ENCODE measurements at regions not wholly inside any gene's neighbourhood (a gene's known extent, or its start where the extent isn't known, plus 50 kb on each side); places are given as distances from the start of the nearest gene placed in this dataset.

DNA sequence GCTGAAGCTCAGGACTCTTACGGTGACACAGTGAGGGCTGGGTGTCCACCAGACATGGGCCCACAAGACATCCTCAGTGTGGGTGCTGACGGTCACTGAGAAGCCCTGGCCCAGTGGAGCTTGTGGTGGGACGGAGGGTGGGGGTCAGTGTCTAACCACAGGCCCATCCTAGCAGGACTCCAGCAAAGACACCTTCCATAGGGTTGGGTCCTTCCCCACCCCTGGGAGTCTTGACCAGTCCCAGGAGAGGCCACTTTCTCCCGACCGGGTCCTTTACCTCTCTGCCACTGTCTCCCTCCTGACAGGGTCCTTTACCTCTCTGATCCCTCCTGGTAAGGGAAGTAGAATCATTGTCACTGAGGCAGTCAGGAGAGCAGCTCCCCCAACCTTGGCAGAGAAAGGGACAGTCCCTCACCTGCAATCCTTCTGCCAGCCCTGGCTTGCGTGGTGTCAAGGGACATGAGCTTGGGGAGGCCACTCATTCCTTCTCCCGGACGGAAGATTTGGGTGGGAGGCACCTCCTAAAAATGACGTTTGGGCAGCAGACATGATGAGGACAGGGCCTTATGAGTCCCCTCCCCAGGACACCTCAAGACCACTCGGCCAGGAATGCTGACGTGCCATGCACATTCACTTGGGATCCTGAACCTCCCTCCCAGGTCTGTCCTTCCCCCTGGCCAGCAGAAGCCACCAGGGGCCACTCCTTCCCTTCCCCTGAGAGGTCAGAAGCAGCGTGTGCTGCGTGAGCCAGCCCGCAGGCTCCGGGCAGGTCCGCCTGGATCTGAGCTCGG is 91.5 kb upstream of the FGF3 start:
- no peak overlapping the region for H3K27ac ChIP-seq
- TF ChIP-seq Cebpa-rat (IDR thresholded peaks at IDR 0.05) = no peak
- no peaks in the 10 kb centered on the region for H3K9me3 ChIP-seq
- H3K4me3 ChIP-seq = no peak overlapping the region
- H3K4me1 ChIP-seq = peaks cover 77% of the 10 kb centered on the region
- H3K27me3 ChIP-seq = 0 out of 2 replicates have a peak, but pooled peaks cover 16% of the 10 kb centered on the region
- H4K20me1 ChIP-seq = peaks cover 15% of the 10 kb centered on the region; the same call in 1 of the 2 replicates
- H3K9ac ChIP-seq = no peak overlapping the region
- peak overlapping the region; percentile 81 for H3K4me2 ChIP-seq
- H3K36me3 ChIP-seq = no peaks in the 10 kb centered on the region

DNA sequence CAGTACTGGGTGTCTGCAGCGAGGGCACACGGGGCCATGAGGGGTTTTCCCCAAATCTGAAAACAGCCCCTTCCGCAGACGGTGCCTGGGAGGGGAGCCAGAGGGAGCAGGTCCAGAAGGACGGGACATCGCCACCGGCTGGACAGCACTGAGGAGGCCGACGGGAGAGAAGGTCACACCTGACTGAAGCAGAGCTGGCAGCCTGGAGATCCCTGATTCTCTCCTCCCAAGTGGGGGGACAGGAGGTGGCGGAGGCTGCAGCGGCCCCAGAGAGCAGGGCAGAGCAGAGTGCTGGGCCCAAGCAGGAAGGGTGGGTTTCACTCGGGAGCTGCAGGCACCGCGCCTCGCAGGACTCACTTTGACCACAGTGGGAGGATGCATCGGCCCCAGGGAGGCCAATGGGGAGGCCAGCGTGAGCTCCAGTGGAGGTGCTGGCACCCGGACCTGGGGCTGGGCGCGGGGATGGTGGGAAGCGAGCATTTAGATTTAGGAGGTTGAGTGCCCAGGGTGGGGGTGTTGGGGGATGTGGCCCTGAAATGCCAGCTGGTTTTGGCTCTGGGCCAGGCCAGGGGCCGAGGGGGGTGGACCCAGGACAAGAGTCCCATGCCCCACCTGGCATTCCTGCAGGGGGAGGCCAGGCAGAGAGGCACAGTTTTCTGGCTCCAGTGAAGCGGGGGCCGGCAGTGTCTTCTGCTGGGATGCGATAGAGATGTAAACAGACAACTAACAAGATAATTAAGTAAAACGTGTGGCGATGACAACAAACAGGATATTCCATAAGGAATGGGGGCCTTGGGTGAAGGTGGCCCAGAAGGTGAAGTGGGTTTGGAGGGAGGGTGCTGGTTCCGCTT is 92.3 kb upstream of the FGF3 start:
- TF ChIP-seq Cebpa-rat (IDR thresholded peaks at IDR 0.05) = no peak
- Histone ChIP-seq H3K4me1 (peaks cover 77% of the 10 kb centered on the region), H3K4me3 (no peak overlapping the region), H4K20me1 (peaks cover 6% of the 10 kb centered on the region; the same call in 1 of the 2 replicates), H3K9ac (no peak overlapping the region), H3K36me3 (no peaks in the 10 kb centered on the region), H3K27me3 (peaks cover 24% of the 10 kb centered on the region), H3K4me2 (0 out of 2 replicates have a peak overlapping the region, but pooled peaks have one; percentile 81), H3K9me3 (no peaks in the 10 kb centered on the region), H3K27ac (no peak overlapping the region)

DNA sequence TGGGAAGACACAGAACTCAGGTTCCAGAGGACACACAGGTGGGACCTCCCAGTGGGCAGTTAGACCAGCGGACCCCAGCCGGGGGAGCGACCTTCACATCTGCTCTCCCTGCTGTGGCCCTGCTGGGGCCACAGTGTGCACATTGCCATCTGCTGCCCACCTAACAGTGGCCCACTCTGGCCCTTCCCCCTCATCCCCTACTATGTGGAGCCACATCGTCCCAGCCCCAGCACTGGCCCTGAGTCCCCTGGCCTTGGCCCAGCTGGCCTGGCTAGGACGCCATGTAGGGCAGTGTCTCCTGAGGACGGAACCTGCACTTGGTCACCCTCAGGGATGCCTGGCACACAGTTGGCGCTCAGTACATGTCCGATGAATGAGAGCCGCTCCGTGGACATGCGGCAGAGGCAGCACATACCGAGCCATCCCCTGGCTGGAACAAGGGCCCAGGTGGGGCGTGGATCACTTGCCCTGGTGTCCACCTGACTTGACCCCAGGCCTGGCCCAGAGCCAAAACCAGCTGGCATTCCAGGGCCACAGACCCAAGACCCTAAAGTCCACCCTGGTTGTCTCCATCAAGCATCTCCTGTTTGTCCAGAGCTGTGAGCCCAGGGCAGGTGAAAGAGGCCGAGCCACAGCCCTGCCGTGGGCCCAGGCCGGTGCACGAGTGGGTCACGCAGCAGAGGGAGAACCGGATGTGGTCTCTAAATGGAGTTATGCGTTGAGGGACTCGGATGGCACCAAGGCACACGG is 93.1 kb upstream of the FGF3 start:
- Histone ChIP-seq H3K36me3 (no peaks in the 10 kb centered on the region), H3K4me2 (peak overlapping the region; percentile 19; the same call in 1 of the 2 replicates), H3K27me3 (peaks cover 32% of the 10 kb centered on the region), H4K20me1 (no peaks in the 10 kb centered on the region), H3K27ac (no peak overlapping the region), H3K4me3 (no peak overlapping the region), H3K4me1 (peaks cover 69% of the 10 kb centered on the region), H3K9ac (no peak overlapping the region), H3K9me3 (0 out of 2 replicates have a peak, but pooled peaks cover 3% of the 10 kb centered on the region)
- no peak for TF ChIP-seq Cebpa-rat (IDR thresholded peaks at IDR 0.05)

GRCh38 chr11:69912911-69913451 is 93.8 kb upstream of the FGF3 start:
- H3K4me2 ChIP-seq = peak overlapping the region; percentile 19; the same call in 1 of the 2 replicates

DNA sequence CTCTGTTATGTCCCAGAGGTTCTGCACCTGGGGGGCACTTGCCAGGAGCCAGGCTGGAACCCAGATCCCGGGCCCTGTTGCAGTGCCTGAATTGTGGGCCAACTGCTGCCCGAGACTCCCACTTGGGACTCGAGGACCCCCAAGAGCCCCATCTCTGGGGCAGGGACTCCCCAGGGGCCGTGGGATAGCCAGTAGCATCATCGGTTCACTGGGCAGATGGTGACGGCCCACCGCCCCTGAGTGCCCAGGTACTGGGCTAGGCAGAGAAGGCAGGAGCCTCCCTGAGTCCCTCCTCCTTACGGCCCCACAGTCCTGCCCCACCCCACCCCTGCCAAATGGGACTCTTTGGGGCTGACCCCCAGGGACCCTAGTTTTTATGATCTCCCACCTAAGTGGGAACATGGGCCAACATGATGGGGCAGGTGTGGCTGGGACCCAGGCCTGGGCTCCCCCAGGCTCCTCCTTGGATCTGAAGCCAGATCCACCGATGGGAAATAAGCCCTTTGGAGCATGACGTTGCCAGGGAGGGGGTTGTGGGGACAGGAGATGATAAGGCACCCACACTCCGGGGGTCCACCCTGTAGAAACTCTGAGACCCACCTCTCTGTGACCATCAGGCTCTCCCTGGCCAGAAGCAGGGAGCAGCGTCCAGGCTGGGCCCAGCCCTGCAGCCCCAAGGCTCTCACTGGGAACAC is 94.5 kb upstream of the FGF3 start:
- Histone ChIP-seq H3K4me3 (no peak overlapping the region), H3K4me1 (peaks cover 61% of the 10 kb centered on the region), H3K9ac (no peak overlapping the region), H3K9me3 (0 out of 2 replicates have a peak, but pooled peaks cover 3% of the 10 kb centered on the region), H3K27me3 (peaks cover 46% of the 10 kb centered on the region), H3K27ac (no peak overlapping the region), H3K4me2 (0 out of 2 replicates have a peak overlapping the region, but pooled peaks have one; percentile 17), H4K20me1 (no peaks in the 10 kb centered on the region), H3K36me3 (no peaks in the 10 kb centered on the region)
- TF ChIP-seq Cebpa-rat (IDR thresholded peaks at IDR 0.05) = no peak

More at GRCh38 chr11:69912911-69913451, 93.8 kb upstream of the FGF3 start:
- Histone ChIP-seq H4K20me1 (no peaks in the 10 kb centered on the region), H3K27me3 (peaks cover 39% of the 10 kb centered on the region), H3K36me3 (no peaks in the 10 kb centered on the region), H3K27ac (no peak overlapping the region), H3K4me3 (no peak overlapping the region), H3K4me1 (peaks cover 62% of the 10 kb centered on the region), H3K9me3 (0 out of 2 replicates have a peak, but pooled peaks cover 3% of the 10 kb centered on the region), H3K9ac (no peak overlapping the region)
- TF ChIP-seq Cebpa-rat (IDR thresholded peaks at IDR 0.05) = no peak

GRCh38 chr11:69914286-69915150 is 95.3 kb upstream of the FGF3 start:
- H3K4me2 ChIP-seq = peak overlapping the region; percentile 9; the same call in 1 of the 2 replicates
- no peak overlapping the region for H3K27ac ChIP-seq

GRCh38 chr11:69915151-69915500 is 95.9 kb upstream of the FGF3 start:
- Histone ChIP-seq H4K20me1 (no peaks in the 10 kb centered on the region), H3K4me2 (peak overlapping the region; percentile 62), H3K9me3 (0 out of 2 replicates have a peak, but pooled peaks cover 3% of the 10 kb centered on the region), H3K9ac (no peak overlapping the region), H3K4me1 (peaks cover 53% of the 10 kb centered on the region), H3K4me3 (no peak overlapping the region), H3K36me3 (no peaks in the 10 kb centered on the region), H3K27ac (no peak overlapping the region), H3K27me3 (peaks cover 38% of the 10 kb centered on the region)
- no peak for TF ChIP-seq Cebpa-rat (IDR thresholded peaks at IDR 0.05)

More at GRCh38 chr11:69914286-69915150, 95.3 kb upstream of the FGF3 start:
- TF ChIP-seq Cebpa-rat (IDR thresholded peaks at IDR 0.05) = no peak
- peaks cover 38% of the 10 kb centered on the region for H3K27me3 ChIP-seq
- H3K4me1 ChIP-seq = peaks cover 59% of the 10 kb centered on the region
- H3K36me3 ChIP-seq = no peaks in the 10 kb centered on the region
- 0 out of 2 replicates have a peak, but pooled peaks cover 3% of the 10 kb centered on the region for H3K9me3 ChIP-seq
- no peak overlapping the region for H3K4me3 ChIP-seq
- no peaks in the 10 kb centered on the region for H4K20me1 ChIP-seq
- H3K9ac ChIP-seq = no peak overlapping the region
